Pulmonary artery endothelial cell (primary cell): ENCODE measurements at regions not wholly inside any gene's neighbourhood (a gene's known extent, or its start where the extent isn't known, plus 50 kb on each side); places are given as distances from the start of the nearest gene placed in this dataset.

ENCODE experiments used
- DNase-seq: peaks from one replicate; pipeline ENCODE4 v3.0.0-alpha.2; 2011; ENCODE audit warnings: low read depth, low spot score

- DNase-seq = no peak
These were observed 503.1 kb downstream of the FOXO1 start for GRCh38 chr13:40163066-40164000.

- no peak for DNase-seq
These were observed 502.3 kb downstream of the FOXO1 start for GRCh38 chr13:40164133-40164532.

GRCh38 chr13:40165316-40165932 lies 501.0 kb downstream of the FOXO1 start:
- no peak for DNase-seq

GRCh38 chr13:40167327-40167726 lies 499.1 kb downstream of the FOXO1 start:
- no peak for DNase-seq

DNA sequence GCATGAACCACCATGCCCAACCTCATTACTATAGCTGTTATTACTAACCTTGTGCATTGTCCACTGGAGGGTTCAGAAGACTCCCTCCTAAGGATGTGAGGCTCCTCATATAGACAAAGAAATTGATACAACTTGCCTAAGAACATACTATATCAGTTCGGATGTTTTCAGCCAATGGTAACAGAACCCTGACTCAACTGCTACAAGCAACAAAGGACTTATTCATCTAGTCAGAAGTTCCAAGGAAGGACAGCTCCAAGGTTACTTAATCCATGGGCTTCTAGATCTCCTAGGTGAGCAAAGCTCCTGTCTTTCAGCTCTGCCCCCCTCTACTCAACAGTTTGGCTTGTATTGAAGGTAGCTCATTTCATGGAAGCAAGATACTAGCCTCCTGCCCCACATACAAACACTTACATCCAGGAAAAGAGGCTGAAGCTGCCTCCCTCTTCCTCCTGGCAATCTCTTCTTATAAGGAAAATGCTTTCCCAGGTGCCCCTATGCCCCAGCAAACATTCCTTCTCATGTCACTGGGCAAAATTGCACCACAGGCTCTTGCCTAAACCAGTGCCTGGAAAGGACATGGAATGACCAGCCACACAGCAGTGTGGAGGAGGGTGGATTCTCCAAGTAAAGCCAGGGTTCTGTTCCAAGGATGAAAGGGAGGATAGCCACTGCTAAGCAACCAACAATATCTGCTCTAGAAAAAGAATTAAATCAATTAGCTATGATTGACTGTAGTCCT lies 497.8 kb downstream of the FOXO1 start:
- no peak for DNase-seq

DNA sequence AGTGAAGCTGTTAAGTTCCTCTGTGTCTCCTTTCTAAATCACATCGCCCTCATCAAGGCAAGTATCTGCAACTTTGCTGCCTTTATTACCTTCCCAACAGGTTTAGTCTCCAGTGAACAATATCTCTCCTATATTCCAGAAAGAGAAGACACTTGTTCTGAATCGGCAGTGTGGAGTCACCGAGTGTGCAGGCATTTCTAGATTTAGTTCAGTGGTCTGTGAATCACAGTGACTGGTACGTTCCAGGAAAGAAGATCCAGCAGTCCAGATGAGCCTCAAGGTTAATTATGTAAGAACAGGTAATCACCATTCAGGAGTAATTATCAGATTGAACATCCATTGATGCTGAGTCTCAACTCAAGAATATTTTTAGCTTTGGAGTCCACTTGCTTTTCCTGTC lies 497.0 kb downstream of the FOXO1 start:
- no peak for DNase-seq

DNA sequence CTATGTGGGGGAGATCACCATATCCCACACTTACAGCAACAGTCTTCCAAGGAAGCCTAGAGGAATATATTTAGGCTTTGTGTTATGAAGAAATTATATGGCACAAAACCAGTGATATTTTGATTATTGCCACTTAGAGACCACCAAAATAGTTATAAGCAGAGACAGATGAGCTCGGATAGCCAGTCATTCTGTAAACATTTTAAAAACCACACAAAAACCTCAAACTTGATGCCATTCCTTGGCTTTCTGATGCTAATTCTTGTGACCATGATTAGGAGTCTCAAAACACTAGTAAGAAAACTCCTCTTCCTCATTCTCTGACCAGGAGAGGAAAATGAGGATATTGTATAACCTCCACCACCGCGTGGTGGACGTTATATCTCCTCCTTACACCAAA lies 496.4 kb downstream of the FOXO1 start:
- no peak for DNase-seq

- DNase-seq = no peak
These were observed 495.5 kb downstream of the FOXO1 start for GRCh38 chr13:40170982-40171381.

DNA sequence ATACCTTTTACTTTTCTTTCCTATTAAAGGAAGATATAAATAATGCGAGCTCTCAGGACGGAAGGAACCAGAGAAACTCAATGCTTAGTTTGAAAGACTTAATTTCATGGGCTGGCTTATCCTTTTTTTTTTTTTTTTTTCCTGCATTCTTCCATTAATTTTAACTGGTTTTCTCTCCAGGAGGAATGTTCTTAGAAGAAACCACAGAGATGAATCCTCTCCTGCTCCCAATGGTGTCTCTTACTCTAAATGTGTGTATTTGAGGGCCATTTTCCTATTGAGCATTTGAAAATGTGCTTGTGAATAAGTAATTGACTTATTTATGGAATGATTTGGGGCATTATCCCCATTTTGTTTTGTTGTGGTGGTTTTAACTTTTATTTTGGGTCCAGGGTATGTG lies 494.9 kb downstream of the FOXO1 start:
- no peak for DNase-seq

DNA sequence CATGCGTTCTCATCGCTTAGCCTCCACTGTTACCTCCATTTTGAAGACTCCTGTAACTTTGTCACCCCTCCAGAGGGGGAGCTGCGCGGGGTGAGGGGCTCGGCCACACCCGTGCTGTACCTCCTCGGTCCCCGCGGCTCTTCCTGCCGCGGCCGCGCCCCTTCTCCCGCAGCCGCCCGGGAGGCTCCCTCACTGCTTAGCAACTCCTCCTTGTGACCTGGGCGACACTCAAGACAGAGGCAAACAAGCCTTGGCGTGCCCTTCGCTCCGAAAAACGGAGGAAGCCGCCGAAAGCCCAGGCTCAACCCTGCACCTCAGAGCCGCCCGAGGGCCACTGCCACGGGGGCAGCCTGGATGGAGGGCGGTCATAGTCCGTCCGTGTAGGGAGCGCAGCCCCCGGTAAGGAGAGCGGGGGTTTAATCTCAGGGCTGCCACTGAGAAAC lies 494.3 kb downstream of the FOXO1 start:
- no peak for DNase-seq

DNA sequence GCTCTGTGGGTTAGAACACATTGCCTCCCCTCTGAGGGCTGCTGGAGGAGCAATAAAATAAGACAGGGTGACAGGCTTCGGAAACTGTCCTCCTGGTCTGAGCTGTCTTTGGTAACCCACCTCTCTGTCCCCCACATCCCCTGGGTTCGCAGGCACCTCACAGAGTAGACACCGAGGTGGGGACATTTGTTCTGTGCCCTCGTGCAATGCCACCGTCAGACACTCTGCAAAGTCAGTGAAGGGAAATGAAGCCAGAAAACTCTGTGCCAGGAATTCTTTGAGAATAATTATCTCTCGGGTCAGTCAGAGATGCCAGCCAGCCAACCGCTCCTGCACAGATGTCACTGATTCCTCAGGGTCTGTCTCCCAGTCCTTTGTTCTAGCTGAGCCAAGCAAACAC lies 493.6 kb downstream of the FOXO1 start:
- no peak for DNase-seq

GRCh38 chr13:40175639-40176038 lies 490.8 kb downstream of the FOXO1 start:
- DNase-seq = no peak

DNA sequence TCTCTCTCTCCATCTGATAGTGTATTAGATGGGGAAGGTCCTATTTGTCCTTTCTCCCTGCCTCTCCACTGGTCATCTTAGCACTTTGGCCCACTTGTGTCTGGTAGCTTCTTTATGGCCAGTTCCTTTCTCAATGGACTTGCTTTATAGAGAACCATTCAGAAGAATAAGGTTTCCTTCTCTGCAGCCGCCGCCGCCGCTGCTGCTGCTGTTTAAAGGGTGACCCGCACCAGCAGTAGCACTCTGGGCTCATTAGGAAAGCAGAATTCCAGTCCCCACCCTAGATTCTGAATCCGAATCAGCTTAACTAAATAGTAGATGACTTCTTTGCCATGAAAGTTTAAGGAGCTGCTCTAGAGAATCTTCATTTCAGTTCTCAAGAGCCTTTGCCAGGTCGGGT lies 490.2 kb downstream of the FOXO1 start:
- DNase-seq = no peak

DNA sequence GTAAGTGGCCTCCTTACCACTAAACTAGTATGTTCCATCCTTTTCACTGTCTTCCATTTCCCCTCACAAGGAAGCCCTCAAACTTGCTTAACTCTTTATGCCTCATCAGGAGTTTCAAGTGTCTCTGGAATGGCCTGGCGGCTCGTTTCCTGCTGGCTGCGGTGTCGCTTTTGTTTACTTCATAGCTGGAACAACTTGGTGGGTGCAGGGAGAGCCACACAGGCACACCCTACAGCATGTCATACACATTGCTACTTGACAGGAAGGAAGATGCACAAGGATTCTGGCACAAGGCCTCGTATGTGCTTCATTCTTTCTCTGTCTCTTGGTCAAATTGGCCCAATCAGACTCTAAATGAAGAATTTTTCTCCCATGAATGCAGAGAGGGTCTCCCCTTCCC lies 488.3 kb downstream of the FOXO1 start:
- no peak for DNase-seq

DNA sequence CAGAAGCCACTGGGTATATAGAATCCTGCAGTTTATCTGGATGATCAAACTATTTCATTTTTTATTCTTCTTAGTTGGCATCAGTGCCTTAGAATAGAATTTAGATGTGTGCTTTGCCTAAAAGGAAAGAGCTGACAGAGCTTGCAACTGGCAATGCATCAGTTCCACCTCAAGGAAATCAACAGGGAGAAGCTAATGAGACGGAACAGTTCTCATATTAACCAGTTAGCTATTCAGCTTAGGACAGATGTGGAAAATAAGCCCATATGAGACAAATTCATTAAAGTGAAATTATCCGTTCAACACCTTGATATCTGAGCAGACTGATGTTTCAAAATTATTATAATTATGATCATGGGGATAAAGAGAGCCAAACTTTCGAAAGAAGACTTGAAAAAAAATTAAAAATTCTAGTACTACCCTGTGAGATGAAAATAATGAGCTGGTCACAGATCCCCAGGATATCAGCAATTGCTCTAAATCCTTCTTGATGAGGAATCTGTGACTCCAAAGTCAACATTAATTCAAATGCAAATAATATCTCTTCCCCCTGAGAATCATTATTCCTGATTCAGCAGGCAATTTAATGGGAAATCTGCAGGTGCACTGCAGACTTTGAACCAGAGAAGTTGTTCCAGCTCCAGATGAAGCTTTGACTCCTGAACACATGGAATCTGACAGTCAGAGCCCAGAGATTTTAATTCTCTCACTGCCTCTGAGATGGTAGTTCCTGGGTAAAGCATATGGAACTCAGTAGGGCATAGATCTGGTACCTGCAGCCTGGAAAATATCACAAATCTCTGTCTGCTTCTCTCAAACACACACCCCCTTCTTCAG lies 486.8 kb downstream of the FOXO1 start:
- DNase-seq = no peak

- no peak for DNase-seq
These were observed 485.7 kb downstream of the FOXO1 start for GRCh38 chr13:40180776-40181175.

GRCh38 chr13:40181203-40181845 lies 485.1 kb downstream of the FOXO1 start:
- no peak for DNase-seq

GRCh38 chr13:40182591-40182990 lies 483.9 kb downstream of the FOXO1 start:
- DNase-seq = no peak

DNA sequence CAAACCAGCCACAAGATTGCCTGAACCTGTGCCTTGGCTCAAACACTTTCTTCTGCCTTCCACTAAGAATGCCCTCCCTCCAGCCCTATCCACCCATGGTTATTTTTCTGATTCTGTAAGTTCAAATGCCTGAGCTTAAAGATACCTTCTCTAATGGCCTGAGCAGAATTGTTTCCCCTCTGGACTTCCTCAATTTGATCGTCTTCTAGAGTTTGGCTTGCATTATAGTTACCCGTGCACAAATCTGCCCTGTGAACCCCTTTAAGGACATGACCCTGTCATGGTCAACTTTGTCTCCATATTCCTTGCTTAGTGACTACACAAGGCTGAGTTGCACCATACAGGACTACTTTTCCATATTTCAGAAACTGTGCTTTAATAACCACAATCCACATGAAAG lies 481.0 kb downstream of the FOXO1 start:
- no peak for DNase-seq

- no peak for DNase-seq
These were observed 480.4 kb downstream of the FOXO1 start for GRCh38 chr13:40186041-40186440.
